Astrocyte of the cerebellum (primary cell): ENCODE measurements at regions not wholly inside any gene's neighbourhood (a gene's known extent, or its start where the extent isn't known, plus 50 kb on each side); places are given as distances from the start of the nearest gene placed in this dataset.
"Not testable (repeated sequence)": the region's sequence is repeated elsewhere in the genome, so short reads cannot be mapped to it uniquely, and the experiment has no call there.

ENCODE experiments used
- DNase-seq: peaks from one replicate; pipeline ENCODE4 v3.0.0-alpha.2; 2011; ENCODE audit warnings: low read depth
- H3K4me3 ChIP-seq: 2 replicates; pipeline ENCODE4 v1.5.1; 2011; ENCODE audit warnings: mild to moderate bottlenecking, low read depth, low read length, moderate library complexity
- CTCF ChIP-seq: IDR thresholded peaks from 2 replicates; pipeline ENCODE4 v1.5.1; 2012; ENCODE audit warnings: low read length, low read depth, moderate library complexity, mild to moderate bottlenecking; ENCODE audit errors: missing control alignments
- in situ Hi-C: cut with HindIII; loops from 2 replicates; pipeline ENCODE4 v1.10.0; 2017; ENCODE audit warnings: low sequenced_read_pairs

- in situ Hi-C loops = no loop called here
Measured at GRCh38 chr5:89817841-89818240, 591.7 kb downstream of the CETN3 start.

GRCh38 chr5:89816038-89816437, 593.5 kb downstream of the CETN3 start:
- in situ Hi-C loops = no loop called here
- TF ChIP-seq CTCF = no peak
- no peak for DNase-seq

More at GRCh38 chr5:89817841-89818240, 591.7 kb downstream of the CETN3 start:
- H3K4me3 ChIP-seq = no peak overlapping the region
- TF ChIP-seq CTCF = no peak
- DNase-seq = no peak

GRCh38 chr5:89800735-89801134, 608.8 kb downstream of the CETN3 start:
- H3K4me3 ChIP-seq, in situ Hi-C loops, DNase-seq: not testable (repeated sequence)

More at GRCh38 chr5:89816038-89816437, 593.5 kb downstream of the CETN3 start:
- no peak overlapping the region for H3K4me3 ChIP-seq

- in situ Hi-C loops, DNase-seq, H3K4me3 ChIP-seq: not testable (repeated sequence)
Measured at GRCh38 chr5:89794504-89794903, 615.1 kb downstream of the CETN3 start.

- H3K4me3 ChIP-seq, DNase-seq, in situ Hi-C loops: not testable (repeated sequence)
Measured at GRCh38 chr5:89779734-89780133, 629.8 kb downstream of the CETN3 start.

GRCh38 chr5:89777758-89778157, 631.8 kb downstream of the CETN3 start:
- TF ChIP-seq CTCF = no peak
- no peak for DNase-seq
- in situ Hi-C loops = no loop called here
- H3K4me3 ChIP-seq = no peak overlapping the region

GRCh38 chr5:89769975-89770374, 639.6 kb downstream of the CETN3 start:
- TF ChIP-seq CTCF = no peak
- DNase-seq = peak; percentile 18
- no peak overlapping the region for H3K4me3 ChIP-seq
- in situ Hi-C loops = no loop called here

- in situ Hi-C loops = no loop called here
- no peak for TF ChIP-seq CTCF
- no peak for DNase-seq
- no peak overlapping the region for H3K4me3 ChIP-seq
Measured at GRCh38 chr5:89759802-89760201, 649.8 kb downstream of the CETN3 start.
